GM13976 (cell line): ENCODE measurements at regions not wholly inside any gene's neighbourhood (a gene's known extent, or its start where the extent isn't known, plus 50 kb on each side); places are given as distances from the start of the nearest gene placed in this dataset.

Experiments
- DNase-seq: peaks from one replicate; pipeline ENCODE4 v3.0.0; 2012; ENCODE audit warnings: low spot score
- CTCF ChIP-seq: IDR thresholded peaks from 2 replicates; pipeline ENCODE4 v1.5.1; 2012; ENCODE audit warnings: borderline replicate concordance, mild to moderate bottlenecking; ENCODE audit not compliant: insufficient read depth; ENCODE audit errors: extremely low read depth, missing control alignments, control extremely low read depth
- in situ Hi-C: fragments of 300-500 bp; cut with MboI; formaldehyde crosslinking; loops from one replicate; pipeline ENCODE4 v1.12.0; 2022; ENCODE audit warnings: low sequenced_read_pairs, mixed read lengths, inconsistent platforms; ENCODE audit not compliant: unreplicated experiment

GRCh38 chr2:7812231-7812995 lies 869.4 kb upstream of the ID2 start:
- no peak for TF ChIP-seq CTCF
- DNase-seq: no peak
- in situ Hi-C loops: no loop called here

- in situ Hi-C loops: no loop called here
- no peak for DNase-seq
- no peak for TF ChIP-seq CTCF
Observed at GRCh38 chr2:7813541-7814292, 868.1 kb upstream of the ID2 start.

GRCh38 chr2:7815726-7816125 lies 866.1 kb upstream of the ID2 start:
- DNase-seq: no peak
- no peak for TF ChIP-seq CTCF
- in situ Hi-C loops: no loop called here

- in situ Hi-C loops: no loop called here
Observed at GRCh38 chr2:7816233-7816632, 865.6 kb upstream of the ID2 start.

GRCh38 chr2:7816944-7817343 lies 864.9 kb upstream of the ID2 start:
- TF ChIP-seq CTCF: no peak
- in situ Hi-C loops: no loop called here
- DNase-seq: no peak

More at GRCh38 chr2:7816233-7816632, 865.6 kb upstream of the ID2 start:
- DNase-seq: no peak
- TF ChIP-seq CTCF: no peak

GRCh38 chr2:7819316-7819715 lies 862.5 kb upstream of the ID2 start:
- in situ Hi-C loops: no loop called here
- DNase-seq: no peak
- TF ChIP-seq CTCF: no peak
